ENCODE measurements at regions not wholly inside any gene's neighbourhood (a gene's known extent, or its start where the extent isn't known, plus 50 kb on each side); places are given as distances from the start of the nearest gene placed in this dataset.
A peak's percentile ranks its signal among the peaks of the same experiment; 100 is the strongest.

DNA sequence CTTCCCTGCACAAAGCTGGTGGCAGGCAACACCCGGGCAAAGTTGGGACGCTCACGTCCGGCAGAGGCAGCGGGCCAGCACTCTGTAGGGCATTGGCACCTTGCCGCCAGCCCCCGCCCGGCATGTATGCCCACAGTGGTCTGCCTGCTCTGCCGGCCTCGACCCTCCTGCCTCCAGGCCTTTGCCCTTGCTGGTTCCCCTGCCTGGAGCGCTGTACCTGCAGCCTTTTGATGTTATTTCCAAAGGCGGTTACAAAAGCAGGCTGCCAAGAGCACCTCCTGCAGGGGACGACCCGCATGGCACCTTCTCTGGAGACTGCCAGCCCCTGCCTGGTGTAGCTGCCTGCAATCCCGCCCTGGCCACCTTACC is 56.5 kb upstream of the SHISAL1 start:
- TF ChIP-seq POLR2AphosphoS5 (IDR thresholded peaks at IDR 0.05; ENCODE audit: low read depth, low read length) (no peak), JUND (IDR thresholded peaks at IDR 0.05) (no peak), CHD2 (IDR thresholded peaks at IDR 0.05; ENCODE audit: low read length, partially characterized antibody) (no peak), CTCF (IDR thresholded peaks at IDR 0.05) (peak; percentile 30; the same call in 1 of the 2 replicates), YY1 (IDR thresholded peaks at IDR 0.05; ENCODE audit: low read depth) (no peak), RCOR1 (IDR thresholded peaks at IDR 0.05; ENCODE audit: low read length) (no peak), NFIC (IDR thresholded peaks at IDR 0.05; ENCODE audit: borderline replicate concordance) (no peak)

Data from SK-N-SH (cell line).